ENCODE measurements at regions not wholly inside any gene's neighbourhood (a gene's known extent, or its start where the extent isn't known, plus 50 kb on each side); places are given as distances from the start of the nearest gene placed in this dataset.

DNA sequence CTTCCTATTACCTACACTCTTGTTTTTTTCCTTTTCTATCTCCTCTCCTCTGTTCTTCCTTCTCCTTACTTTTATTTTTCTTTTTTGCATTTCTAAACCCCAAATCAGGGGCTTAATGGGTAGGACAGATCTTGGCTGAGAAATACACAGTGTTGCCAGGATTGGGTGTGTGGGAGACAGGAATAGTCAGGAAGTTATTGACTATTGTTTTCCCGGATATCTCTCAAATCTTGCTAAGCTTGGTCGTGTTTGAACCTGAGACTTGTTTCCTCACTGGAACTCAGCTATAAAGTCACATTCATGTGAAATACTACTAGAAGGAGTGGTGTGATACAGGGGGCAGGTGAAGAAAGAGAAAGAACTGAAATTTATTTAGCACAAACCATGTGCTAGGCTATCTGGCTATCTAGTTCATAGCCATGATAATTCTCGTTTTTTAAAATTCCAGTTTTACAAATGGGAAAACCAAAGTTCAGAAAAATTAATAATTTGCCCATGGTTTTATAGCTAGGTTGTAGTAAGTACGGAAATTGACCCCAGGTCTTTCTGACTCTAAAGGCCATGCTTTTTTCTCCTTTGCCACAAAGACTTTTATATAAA, 343.2 kb upstream of the UMPS start:
- no peak for DNase-seq (ENCODE audit: extremely low read depth, low read depth)
- TF ChIP-seq CTCF (IDR thresholded peaks at IDR 0.05; ENCODE audit: low read depth, low read length): no peak

GRCh38 chr3:124391774-124392173, 338.5 kb upstream of the UMPS start:
- no peak for DNase-seq (ENCODE audit: extremely low read depth, low read depth)
- no peak for TF ChIP-seq CTCF (IDR thresholded peaks at IDR 0.05; ENCODE audit: low read depth, low read length)

- TF ChIP-seq CTCF (IDR thresholded peaks at IDR 0.05; ENCODE audit: low read depth, low read length): no peak
- DNase-seq (ENCODE audit: extremely low read depth, low read depth): no peak
These were observed 336.9 kb upstream of the UMPS start for GRCh38 chr3:124393340-124393739.

DNA sequence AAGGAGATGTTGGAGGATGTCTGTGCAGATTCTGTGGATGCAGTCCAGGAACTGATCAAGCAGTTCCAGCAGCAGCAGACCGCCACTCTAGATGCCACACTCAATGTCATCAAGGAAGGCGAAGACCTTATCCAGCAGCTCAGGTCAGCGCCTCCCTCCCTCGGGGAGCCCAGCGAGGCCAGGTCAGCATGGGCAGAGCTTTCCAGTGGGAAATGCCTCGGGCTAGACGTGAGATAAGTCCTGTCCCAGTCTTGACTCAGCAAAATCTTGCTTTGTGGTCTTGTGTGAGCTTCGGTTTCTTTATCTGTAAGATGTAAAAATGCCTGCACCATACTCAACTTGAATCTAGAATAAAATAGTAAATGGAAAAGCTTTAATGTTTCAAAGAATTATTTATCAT, 335.1 kb upstream of the UMPS start:
- TF ChIP-seq CTCF (IDR thresholded peaks at IDR 0.05; ENCODE audit: low read depth, low read length): no peak
- no peak for DNase-seq (ENCODE audit: extremely low read depth, low read depth)

DNA sequence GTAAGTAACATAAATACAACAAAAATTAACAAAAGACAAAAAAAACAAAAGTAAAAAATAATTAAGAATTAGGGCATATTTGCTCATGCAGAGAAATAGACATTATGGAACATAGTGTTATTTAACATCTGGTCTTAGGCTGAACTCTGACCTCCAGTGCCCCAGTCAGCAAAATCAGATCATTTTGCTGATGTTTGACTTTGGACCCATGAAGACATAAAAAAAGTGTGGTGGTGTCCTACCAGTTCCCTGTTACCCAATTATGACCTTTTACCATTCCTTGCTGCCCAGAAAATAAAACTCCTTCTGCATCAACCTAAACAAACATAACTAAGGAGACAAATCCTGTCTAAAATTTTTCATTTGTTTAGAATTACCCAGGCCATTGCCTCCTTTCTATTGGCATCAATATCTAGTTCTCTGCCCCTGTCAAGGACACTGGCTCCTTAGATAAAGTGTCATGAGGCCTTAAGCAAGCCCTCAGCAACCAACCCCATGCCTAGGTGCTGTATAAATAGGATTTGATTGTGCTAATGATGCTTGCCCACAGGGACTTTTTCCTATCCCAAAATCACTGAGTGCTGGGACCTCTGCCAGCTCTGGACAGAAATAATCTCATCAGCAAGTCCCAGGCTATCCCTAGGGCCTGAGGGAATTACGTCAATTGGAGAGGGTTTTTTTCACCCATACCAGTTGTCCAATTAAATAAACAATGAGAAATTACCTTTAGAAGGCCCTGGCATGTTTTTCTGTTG, 334.5 kb upstream of the UMPS start:
- DNase-seq (ENCODE audit: extremely low read depth, low read depth): no peak
- no peak for TF ChIP-seq CTCF (IDR thresholded peaks at IDR 0.05; ENCODE audit: low read depth, low read length)

- TF ChIP-seq CTCF (IDR thresholded peaks at IDR 0.05; ENCODE audit: low read depth, low read length): no peak
- DNase-seq (ENCODE audit: extremely low read depth, low read depth): no peak
These were observed 333.8 kb upstream of the UMPS start for GRCh38 chr3:124396339-124396950.

DNA sequence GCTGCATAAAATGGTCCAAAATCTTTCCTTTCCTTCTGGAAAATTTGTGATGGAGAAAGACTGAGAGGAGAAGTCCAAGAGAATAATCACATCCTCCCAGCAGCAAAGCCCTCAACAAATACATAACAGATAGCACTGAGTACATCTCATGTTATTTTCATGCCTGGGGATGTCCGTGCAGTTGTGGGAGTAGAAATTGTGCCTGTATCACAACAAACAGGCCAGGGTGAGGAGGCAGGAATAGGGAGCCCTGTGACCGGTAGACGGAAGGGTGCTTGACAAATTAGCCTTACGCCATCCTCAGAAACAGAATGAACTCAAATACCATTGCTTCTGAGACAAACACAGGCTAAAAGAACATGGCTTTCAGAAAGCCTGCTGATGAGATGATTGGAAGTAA, 333.2 kb upstream of the UMPS start:
- no peak for TF ChIP-seq CTCF (IDR thresholded peaks at IDR 0.05; ENCODE audit: low read depth, low read length)
- no peak for DNase-seq (ENCODE audit: extremely low read depth, low read depth)
